ENCODE measurements at regions not wholly inside any gene's neighbourhood (a gene's known extent, or its start where the extent isn't known, plus 50 kb on each side); places are given as distances from the start of the nearest gene placed in this dataset.

GRCh38 chr3:83500422-83500821 lies 1458.4 kb upstream of the CADM2 start:
- TF ChIP-seq CTCF (IDR thresholded peaks at IDR 0.05; ENCODE audit: low read length) (no peak), EZH2phosphoT487 (IDR thresholded peaks at IDR 0.05; ENCODE audit: low read length) (no peak)
